ENCODE measurements at regions not wholly inside any gene's neighbourhood (a gene's known extent, or its start where the extent isn't known, plus 50 kb on each side); places are given as distances from the start of the nearest gene placed in this dataset.

- no peak for DNase-seq
These were observed 241.9 kb downstream of the PTPRU start for GRCh38 chr1:29478151-29478791.

- DNase-seq: no peak
These were observed 239.0 kb downstream of the PTPRU start for GRCh38 chr1:29475326-29475725.

- peak; percentile 2 to 12 for DNase-seq
These were observed 238.2 kb downstream of the PTPRU start for GRCh38 chr1:29474274-29475244.

GRCh38 chr1:29473161-29473855 lies 237.0 kb downstream of the PTPRU start:
- DNase-seq: no peak

- DNase-seq: no peak
These were observed 235.4 kb downstream of the PTPRU start for GRCh38 chr1:29471487-29472313.

- no peak for DNase-seq
These were observed 234.4 kb downstream of the PTPRU start for GRCh38 chr1:29470788-29471119.

- DNase-seq: no peak
These were observed 233.9 kb downstream of the PTPRU start for GRCh38 chr1:29470087-29470787.

GRCh38 chr1:29469457-29469856 lies 233.1 kb downstream of the PTPRU start:
- DNase-seq: no peak

GRCh38 chr1:29467989-29468900 lies 231.9 kb downstream of the PTPRU start:
- DNase-seq: no peak

GRCh38 chr1:29466258-29466657 lies 229.9 kb downstream of the PTPRU start:
- no peak for DNase-seq

- DNase-seq: no peak
These were observed 229.4 kb downstream of the PTPRU start for GRCh38 chr1:29465755-29466154.

GRCh38 chr1:29462096-29462495 lies 225.8 kb downstream of the PTPRU start:
- DNase-seq: no peak

GRCh38 chr1:29461115-29461739 lies 224.9 kb downstream of the PTPRU start:
- DNase-seq: no peak

GRCh38 chr1:29460694-29461093 lies 224.4 kb downstream of the PTPRU start:
- no peak for DNase-seq

- no peak for DNase-seq
These were observed 223.8 kb downstream of the PTPRU start for GRCh38 chr1:29460041-29460610.

GRCh38 chr1:29459620-29459945 lies 223.3 kb downstream of the PTPRU start:
- DNase-seq: no peak

GRCh38 chr1:29458737-29459619 lies 222.7 kb downstream of the PTPRU start:
- DNase-seq: no peak

- DNase-seq: no peak
These were observed 221.4 kb downstream of the PTPRU start for GRCh38 chr1:29457496-29458368.

All from inflammatory macrophage treated with lipopolysaccharide for 1 hour (primary cell).